GM23338 (cell line): ENCODE measurements at regions not wholly inside any gene's neighbourhood (a gene's known extent, or its start where the extent isn't known, plus 50 kb on each side); places are given as distances from the start of the nearest gene placed in this dataset.

ENCODE experiments used
- CREB1 ChIP-seq: fragments of 250-450 bp; sonication (Bioruptor Pico); IDR thresholded peaks from 2 replicates; pipeline ENCODE4 v1.5.0; 2020; ENCODE audit warnings: low read depth, mild to moderate bottlenecking, moderate library complexity
- EZH2 ChIP-seq: fragments of 200-600 bp; sonication (generic); IDR thresholded peaks from one replicate; pipeline ENCODE4 v1.8.0; 2017; ENCODE audit warnings: antibody characterized with exemption, mild to moderate bottlenecking, low read depth; ENCODE audit not compliant: unreplicated experiment
- POLR2AphosphoS5 ChIP-seq: IDR thresholded peaks from 2 replicates; pipeline ENCODE4 v1.6.1; 2016; ENCODE audit warnings: antibody characterized with exemption, low read depth
- TF ChIP-seq, protein P1 (sequence below): IDR thresholded peaks from one replicate; pipeline ENCODE4 v1.6.1; 2018; ENCODE audit warnings: antibody characterized with exemption; ENCODE audit not compliant: unreplicated experiment
- TF ChIP-seq, protein P2 (sequence below), 2 experiments: fragments of 200-600 bp in 1 of 2; sonication (generic) in 1 of 2; conservative IDR thresholded peaks; 2 replicates each; pipeline versions ENCODE4 v1.5.1 to v1.6.1; 2016 to 2017; ENCODE audit warnings: antibody characterized with exemption in 2 of 2, low read depth in 2 of 2, mild to moderate bottlenecking in 2 of 2, moderate library complexity in 1 of 2

DNA sequence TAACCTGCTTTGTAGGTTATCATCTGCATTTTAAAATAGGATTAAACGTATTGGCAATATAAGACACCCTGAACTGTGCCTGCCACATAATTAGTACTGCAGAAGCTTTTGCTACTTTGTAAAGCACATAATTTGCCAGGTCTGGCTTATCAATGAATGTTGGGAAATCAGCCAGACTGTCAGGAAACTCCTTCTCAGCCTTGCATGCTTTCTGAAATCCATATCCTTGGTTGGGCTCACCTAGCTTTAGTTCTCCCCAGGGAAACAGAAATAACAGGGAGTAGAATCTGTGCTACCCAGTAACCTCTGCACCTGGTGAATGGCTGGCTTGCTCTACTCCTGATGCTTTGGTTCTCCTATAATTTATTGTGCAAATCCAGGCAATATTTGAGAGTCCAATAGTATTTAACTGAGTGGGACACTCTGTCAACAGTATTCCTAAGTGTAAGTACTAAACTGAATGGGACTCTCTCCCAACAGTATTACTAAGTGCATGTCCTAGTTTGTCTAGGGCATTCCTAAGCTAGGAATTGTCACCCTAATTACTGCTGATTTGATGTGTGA, 354.5 kb downstream of the WDR72 start:
- TF ChIP-seq EZH2: no peak
- TF ChIP-seq CREB1 (CRISPR knock-in tag): no peak
- TF ChIP-seq, protein P1, sequence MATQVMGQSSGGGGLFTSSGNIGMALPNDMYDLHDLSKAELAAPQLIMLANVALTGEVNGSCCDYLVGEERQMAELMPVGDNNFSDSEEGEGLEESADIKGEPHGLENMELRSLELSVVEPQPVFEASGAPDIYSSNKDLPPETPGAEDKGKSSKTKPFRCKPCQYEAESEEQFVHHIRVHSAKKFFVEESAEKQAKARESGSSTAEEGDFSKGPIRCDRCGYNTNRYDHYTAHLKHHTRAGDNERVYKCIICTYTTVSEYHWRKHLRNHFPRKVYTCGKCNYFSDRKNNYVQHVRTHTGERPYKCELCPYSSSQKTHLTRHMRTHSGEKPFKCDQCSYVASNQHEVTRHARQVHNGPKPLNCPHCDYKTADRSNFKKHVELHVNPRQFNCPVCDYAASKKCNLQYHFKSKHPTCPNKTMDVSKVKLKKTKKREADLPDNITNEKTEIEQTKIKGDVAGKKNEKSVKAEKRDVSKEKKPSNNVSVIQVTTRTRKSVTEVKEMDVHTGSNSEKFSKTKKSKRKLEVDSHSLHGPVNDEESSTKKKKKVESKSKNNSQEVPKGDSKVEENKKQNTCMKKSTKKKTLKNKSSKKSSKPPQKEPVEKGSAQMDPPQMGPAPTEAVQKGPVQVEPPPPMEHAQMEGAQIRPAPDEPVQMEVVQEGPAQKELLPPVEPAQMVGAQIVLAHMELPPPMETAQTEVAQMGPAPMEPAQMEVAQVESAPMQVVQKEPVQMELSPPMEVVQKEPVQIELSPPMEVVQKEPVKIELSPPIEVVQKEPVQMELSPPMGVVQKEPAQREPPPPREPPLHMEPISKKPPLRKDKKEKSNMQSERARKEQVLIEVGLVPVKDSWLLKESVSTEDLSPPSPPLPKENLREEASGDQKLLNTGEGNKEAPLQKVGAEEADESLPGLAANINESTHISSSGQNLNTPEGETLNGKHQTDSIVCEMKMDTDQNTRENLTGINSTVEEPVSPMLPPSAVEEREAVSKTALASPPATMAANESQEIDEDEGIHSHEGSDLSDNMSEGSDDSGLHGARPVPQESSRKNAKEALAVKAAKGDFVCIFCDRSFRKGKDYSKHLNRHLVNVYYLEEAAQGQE: no peak
- no peak for TF ChIP-seq POLR2AphosphoS5
- TF ChIP-seq, protein P2, sequence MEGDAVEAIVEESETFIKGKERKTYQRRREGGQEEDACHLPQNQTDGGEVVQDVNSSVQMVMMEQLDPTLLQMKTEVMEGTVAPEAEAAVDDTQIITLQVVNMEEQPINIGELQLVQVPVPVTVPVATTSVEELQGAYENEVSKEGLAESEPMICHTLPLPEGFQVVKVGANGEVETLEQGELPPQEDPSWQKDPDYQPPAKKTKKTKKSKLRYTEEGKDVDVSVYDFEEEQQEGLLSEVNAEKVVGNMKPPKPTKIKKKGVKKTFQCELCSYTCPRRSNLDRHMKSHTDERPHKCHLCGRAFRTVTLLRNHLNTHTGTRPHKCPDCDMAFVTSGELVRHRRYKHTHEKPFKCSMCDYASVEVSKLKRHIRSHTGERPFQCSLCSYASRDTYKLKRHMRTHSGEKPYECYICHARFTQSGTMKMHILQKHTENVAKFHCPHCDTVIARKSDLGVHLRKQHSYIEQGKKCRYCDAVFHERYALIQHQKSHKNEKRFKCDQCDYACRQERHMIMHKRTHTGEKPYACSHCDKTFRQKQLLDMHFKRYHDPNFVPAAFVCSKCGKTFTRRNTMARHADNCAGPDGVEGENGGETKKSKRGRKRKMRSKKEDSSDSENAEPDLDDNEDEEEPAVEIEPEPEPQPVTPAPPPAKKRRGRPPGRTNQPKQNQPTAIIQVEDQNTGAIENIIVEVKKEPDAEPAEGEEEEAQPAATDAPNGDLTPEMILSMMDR (conservative IDR thresholded peaks at IDR 0.05; ENCODE audit: low read depth in 2 of 2): no peak
